PC-9 (cell line): ENCODE measurements at regions not wholly inside any gene's neighbourhood (a gene's known extent, or its start where the extent isn't known, plus 50 kb on each side); places are given as distances from the start of the nearest gene placed in this dataset.

Experiments
- EZH2 ChIP-seq: fragments of 200-600 bp; sonication (generic); IDR thresholded peaks from 2 replicates; pipeline ENCODE4 v1.8.0; 2017; ENCODE audit warnings: antibody characterized with exemption, low read depth
- TF ChIP-seq, protein P1 (sequence below): fragments of 200-600 bp; sonication (generic); conservative IDR thresholded peaks from 2 replicates; pipeline ENCODE4 v1.6.1; 2017; ENCODE audit warnings: mixed run types, antibody characterized with exemption, mild to moderate bottlenecking, moderate library complexity

DNA sequence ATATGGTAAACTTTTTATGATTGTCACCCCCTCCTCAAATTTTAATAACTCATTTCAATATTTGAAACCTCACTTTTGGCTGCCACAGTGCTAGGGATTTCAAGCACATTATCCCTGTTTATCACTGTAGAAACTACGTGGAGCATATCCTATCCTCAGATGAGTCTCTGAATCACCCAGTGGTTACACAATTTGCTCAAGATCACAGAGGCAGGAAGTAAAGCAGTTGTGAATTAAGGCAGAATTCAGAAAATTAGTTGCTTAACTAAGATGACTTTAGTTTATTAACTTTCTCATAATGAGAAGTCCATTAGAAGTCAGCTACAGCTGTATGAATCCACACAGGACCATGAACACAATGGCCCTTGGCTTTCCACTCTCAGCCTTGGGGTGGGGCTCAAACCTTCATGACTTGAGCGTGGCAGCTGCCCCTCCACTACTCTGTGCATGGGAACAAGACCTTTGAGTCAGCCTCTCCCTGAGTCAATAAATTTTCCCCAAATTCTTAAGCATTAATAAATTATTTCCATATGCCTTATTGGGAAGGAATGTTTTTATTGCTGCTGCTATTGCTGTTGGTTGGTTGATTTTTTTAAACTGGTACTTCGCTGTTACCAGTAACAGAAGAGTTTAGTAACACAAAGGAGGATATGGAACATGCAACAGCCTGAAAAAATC lies 369.0 kb downstream of the CBLN2 start:
- TF ChIP-seq, protein P1, sequence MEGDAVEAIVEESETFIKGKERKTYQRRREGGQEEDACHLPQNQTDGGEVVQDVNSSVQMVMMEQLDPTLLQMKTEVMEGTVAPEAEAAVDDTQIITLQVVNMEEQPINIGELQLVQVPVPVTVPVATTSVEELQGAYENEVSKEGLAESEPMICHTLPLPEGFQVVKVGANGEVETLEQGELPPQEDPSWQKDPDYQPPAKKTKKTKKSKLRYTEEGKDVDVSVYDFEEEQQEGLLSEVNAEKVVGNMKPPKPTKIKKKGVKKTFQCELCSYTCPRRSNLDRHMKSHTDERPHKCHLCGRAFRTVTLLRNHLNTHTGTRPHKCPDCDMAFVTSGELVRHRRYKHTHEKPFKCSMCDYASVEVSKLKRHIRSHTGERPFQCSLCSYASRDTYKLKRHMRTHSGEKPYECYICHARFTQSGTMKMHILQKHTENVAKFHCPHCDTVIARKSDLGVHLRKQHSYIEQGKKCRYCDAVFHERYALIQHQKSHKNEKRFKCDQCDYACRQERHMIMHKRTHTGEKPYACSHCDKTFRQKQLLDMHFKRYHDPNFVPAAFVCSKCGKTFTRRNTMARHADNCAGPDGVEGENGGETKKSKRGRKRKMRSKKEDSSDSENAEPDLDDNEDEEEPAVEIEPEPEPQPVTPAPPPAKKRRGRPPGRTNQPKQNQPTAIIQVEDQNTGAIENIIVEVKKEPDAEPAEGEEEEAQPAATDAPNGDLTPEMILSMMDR = no peak
- no peak for TF ChIP-seq EZH2
